ENCODE measurements at regions not wholly inside any gene's neighbourhood (a gene's known extent, or its start where the extent isn't known, plus 50 kb on each side); places are given as distances from the start of the nearest gene placed in this dataset.
"Not testable (repeated sequence)": the region's sequence is repeated elsewhere in the genome, so short reads cannot be mapped to it uniquely, and the experiment has no call there.

DNA sequence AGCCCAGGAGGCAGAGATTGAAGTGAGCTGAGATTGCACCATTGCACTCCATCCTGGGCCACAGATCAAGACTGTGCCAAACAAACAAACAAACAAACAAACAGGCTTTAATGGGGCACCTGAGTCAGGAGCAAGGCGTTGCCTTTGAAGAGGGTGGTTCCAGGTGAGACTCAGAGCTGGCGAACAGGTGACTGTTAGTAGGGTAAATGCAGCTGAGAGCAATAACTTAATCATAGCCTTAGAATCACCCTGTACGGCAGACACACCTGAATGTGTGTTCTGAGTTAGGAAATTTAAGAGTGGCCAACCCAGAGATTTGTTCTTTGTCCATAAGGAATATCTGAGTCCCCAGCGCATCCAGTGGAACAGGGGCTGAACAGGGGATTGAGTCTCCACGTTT is 440.4 kb downstream of the RPS6KC1 start:
- H3K4me1 Mint-ChIP-seq, result no peaks in the 10 kb centered on the region
- no peak for DNase-seq
- H3K9me3 Mint-ChIP-seq, result no peaks in the 10 kb centered on the region
- CTCF ChIA-PET, result no interaction called here
- no peak overlapping the region for H3K4me3 Mint-ChIP-seq
- no peaks in the 10 kb centered on the region for H3K36me3 Mint-ChIP-seq
- no peaks in the 10 kb centered on the region for H3K27me3 Mint-ChIP-seq
- no peak overlapping the region for H3K27ac Mint-ChIP-seq

DNA sequence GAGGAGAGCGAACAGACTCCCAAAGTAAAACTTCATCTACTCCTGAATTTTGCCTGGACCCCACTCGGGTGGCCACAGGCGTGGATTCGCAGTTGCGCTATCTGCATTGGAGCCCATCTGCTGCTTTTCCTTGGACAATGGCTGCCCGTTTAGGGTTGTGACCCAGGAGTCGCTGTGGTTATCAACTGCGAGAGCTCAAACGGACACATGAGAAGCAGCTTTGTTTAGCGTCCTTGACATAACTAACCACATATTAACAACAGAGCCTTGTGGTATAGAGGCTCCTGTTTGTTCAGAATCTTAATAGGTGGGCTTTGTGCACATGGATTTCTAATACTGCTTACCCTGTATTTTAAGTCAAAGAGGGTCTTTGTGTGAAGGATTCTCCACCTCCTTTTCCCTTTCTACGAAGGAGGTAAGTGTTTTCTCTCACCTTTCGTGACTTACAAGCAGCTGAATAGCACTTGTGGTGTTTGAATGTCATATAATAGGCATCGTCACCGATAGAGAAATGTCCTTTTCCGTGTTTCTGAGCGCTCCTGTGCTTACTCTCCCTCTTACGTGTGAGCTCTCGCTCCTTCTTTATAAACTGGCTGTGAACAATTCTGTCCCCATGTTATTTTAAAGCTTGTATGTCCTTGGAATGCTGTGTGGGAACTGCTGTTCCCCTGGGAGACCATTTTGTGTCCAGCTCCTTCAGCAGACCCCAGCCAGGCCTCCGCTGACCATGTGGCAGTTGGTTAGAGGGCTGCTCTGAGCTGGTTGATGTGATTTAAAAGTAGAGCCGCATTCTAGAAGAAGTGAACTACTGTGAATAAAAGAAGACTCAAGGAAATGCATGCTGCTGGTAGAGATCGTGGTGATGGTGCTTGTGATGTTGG is 441.4 kb downstream of the RPS6KC1 start:
- Mint-ChIP-seq H3K9me3 (no peaks in the 10 kb centered on the region), H3K27ac (no peak overlapping the region), H3K4me3 (no peak overlapping the region), H3K27me3 (no peaks in the 10 kb centered on the region), H3K36me3 (no peaks in the 10 kb centered on the region), H3K4me1 (no peaks in the 10 kb centered on the region)
- CTCF ChIA-PET, result interaction anchor here (0.6 kb wide), 1 partner anchor 1855 kb away, joined by 4 read pairs; no protein-coding TSS in a partner anchor
- no peak for DNase-seq

DNA sequence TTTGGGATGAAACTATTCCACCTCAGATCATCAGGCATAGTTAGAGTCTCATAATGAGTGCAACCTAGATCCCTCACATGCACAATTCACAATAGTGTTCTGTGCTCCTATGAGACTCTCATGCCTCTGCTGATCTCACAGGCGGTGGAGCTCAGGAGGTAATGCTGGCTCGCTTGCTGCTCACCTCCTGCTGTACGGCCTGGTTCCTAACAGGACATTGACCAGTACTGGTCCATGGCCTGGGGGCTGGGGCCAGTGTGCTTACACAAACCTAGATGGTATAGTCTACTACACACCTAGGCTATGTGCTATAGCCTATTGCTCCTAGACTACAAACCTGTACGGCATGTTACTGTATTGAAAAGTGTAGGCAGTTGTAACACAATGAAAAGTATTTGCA is 448.4 kb downstream of the RPS6KC1 start:
- no peak for DNase-seq
- CTCF ChIA-PET, result no interaction called here
- Mint-ChIP-seq H3K36me3 (no peaks in the 10 kb centered on the region), H3K4me1 (no peaks in the 10 kb centered on the region), H3K27me3 (no peaks in the 10 kb centered on the region), H3K4me3 (no peak overlapping the region), H3K27ac (no peak overlapping the region), H3K9me3 (no peaks in the 10 kb centered on the region)

DNA sequence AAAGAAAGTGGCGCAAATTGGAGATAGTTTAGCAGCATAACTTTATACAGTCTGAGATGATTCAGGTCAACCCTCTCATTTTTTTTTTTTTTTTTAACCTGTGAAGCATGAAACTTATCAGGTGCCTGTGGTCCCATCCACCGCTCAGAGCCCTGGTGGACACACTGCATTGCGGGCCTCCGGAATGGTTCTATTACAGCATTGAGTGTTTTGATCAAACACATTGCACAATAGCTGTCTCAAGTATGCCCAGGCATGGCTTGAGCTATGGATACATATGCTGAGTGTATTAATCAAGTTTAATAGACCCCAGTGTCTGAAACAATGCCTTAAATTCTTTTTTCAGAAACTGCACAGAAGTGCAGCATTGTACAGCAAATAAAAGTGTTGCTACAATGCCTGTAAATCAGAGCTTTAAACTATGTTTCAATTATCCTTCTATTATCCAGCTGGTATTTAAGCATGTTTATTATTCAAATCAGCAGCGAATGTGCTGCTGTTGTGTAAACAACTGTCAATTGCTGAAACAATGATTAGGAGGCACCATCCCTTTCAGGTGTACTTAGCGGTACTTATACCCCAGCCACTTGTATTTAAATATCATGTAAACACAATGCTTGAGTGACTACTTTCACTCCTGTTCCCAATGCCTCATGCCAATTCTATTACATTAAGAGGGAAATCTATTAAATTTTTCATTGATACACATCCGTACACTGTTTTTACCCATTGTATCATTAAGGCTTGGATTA is 456.6 kb downstream of the RPS6KC1 start:
- H3K4me1 Mint-ChIP-seq, result no peaks in the 10 kb centered on the region
- DNase-seq, result no peak
- CTCF ChIA-PET, result no interaction called here
- no peak overlapping the region for H3K27ac Mint-ChIP-seq
- no peaks in the 10 kb centered on the region for H3K36me3 Mint-ChIP-seq
- no peak overlapping the region for H3K4me3 Mint-ChIP-seq
- no peaks in the 10 kb centered on the region for H3K9me3 Mint-ChIP-seq
- no peaks in the 10 kb centered on the region for H3K27me3 Mint-ChIP-seq

DNA sequence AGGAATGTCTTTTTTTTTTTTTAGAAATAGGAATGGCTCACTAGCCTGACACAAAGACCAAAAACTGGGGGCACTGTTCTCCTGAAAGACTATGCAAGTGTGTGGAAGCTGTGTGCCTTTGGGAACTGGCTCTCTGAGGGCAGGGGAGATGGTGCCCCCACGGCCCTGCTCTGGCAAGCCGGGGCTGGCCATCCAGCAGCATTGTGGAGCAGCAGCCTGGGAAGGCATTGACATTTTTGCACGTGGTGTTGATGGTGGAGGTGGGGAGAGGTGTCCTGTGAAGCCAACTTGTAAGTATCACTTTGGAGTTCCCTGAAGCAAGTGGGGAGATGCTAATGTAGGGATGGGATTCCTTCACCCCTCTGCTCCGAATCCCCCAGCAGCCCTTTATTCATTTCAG is 460.1 kb downstream of the RPS6KC1 start:
- no peak overlapping the region for H3K4me3 Mint-ChIP-seq
- DNase-seq, result no peak
- CTCF ChIA-PET, result no interaction called here
- no peaks in the 10 kb centered on the region for H3K4me1 Mint-ChIP-seq
- H3K27ac Mint-ChIP-seq, result no peak overlapping the region
- H3K27me3 Mint-ChIP-seq, result peaks cover 4% of the 10 kb centered on the region
- H3K36me3 Mint-ChIP-seq, result no peaks in the 10 kb centered on the region
- H3K9me3 Mint-ChIP-seq, result no peaks in the 10 kb centered on the region

DNA sequence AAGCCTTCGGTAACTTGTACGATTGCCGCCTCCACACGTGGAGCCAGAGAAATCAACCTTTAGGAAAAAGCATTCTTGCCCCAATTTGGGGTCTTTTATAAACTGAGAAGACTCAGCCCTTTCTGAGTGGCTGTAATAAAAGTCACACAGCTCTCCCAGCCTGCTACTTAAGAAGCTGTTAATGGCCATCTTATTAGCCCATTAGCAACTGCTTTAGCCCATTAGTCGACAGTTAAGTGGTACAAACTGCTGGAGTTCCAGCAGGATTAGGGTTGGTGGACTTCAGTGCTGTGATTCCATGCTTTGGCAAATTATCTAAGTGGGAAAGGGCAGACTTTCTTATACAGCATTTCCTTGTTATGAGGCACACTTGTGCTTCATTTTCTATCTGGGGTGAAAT is 461.3 kb downstream of the RPS6KC1 start:
- no peak overlapping the region for H3K4me3 Mint-ChIP-seq

DNA sequence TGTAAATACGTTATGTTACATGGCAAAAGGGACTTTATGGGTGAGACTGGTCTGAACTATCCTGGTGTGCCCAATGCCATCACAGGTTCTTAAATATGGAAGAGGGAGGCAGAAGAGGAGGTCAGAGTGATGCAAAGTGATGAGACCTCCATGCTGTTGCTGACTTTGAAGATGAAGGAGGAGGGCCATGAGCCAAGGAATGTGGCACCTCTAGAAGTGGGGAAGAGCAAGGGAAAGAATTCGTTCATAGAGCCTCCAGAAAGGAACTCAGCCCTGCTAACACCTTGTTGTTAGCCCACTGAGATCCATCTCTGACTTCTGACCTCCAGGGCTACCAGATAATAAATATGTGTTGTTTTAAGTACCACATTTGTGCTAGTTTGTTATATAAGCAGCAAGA is 462.0 kb downstream of the RPS6KC1 start:
- no peak overlapping the region for H3K4me3 Mint-ChIP-seq
- CTCF ChIA-PET, result no interaction called here
- H3K36me3 Mint-ChIP-seq, result no peaks in the 10 kb centered on the region
- H3K27ac Mint-ChIP-seq, result no peak overlapping the region
- peaks cover 4% of the 10 kb centered on the region for H3K27me3 Mint-ChIP-seq
- H3K9me3 Mint-ChIP-seq, result no peaks in the 10 kb centered on the region
- no peaks in the 10 kb centered on the region for H3K4me1 Mint-ChIP-seq
- no peak for DNase-seq

More for the DNA sequence above, 461.3 kb downstream of the RPS6KC1 start:
- CTCF ChIA-PET, result no interaction called here
- H3K9me3 Mint-ChIP-seq, result no peaks in the 10 kb centered on the region
- H3K4me1 Mint-ChIP-seq, result no peaks in the 10 kb centered on the region
- H3K27ac Mint-ChIP-seq, result no peak overlapping the region
- peaks cover 4% of the 10 kb centered on the region for H3K27me3 Mint-ChIP-seq
- DNase-seq, result no peak
- no peaks in the 10 kb centered on the region for H3K36me3 Mint-ChIP-seq

DNA sequence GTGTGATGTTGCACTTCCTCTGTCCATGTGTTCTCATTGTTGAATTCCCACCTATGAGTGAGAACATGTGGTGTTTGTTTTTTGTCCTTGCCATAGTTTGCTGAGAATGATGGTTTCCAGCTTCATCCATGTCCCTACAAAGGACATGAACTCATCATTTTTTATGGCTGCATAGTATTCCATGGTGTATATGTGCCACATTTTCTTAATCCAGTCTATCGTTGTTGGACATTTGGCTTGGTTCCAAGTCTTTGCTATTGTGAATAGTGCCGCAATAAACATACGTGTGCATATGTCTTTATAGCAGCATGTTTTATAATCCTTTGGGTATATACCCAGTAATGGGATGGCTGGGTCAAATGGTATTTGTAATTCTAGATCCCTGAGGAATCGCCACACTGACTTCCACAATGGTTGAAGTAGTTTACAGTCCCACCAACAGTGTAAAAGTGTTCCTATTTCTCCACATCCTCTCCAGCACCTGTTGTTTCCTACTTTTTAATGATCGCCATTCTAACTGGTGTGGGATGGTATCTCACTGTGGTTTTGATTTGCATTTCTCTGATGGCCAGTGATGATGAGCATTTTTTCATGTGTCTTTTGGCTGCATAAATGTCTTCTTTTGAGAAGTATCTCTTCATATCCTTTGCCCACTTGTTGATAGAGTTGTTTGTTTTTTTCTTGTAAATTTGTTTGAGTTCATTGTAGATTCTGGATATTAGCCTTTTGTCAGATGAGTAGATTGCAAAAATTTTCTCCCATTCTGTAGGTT is 463.6 kb downstream of the RPS6KC1 start:
- DNase-seq, H3K9me3 Mint-ChIP-seq, H3K4me1 Mint-ChIP-seq, H3K36me3 Mint-ChIP-seq, H3K4me3 Mint-ChIP-seq, H3K27ac Mint-ChIP-seq, H3K27me3 Mint-ChIP-seq, CTCF ChIA-PET: not testable (repeated sequence)

DNA sequence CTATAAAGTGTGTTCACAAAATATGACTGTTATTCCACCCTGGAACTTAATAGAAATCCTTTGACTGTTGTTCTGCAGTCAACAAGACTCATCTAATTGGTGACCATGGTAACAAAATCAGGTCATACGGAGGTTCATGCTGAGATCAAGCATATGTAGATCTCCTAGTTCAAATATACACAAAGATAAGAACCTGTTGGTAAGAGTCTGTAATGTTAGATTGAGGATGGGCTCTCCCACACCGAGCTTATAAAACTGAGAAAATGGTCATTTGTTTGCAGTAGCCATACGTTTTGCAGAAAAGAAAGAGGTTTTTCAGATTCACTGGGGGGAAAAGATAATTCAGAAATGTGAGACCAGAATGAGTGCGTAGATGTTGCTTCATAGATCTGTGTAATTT is 468.1 kb downstream of the RPS6KC1 start:
- Mint-ChIP-seq H3K36me3 (no peaks in the 10 kb centered on the region), H3K4me1 (no peaks in the 10 kb centered on the region), H3K27me3 (peaks cover 5% of the 10 kb centered on the region), H3K9me3 (no peaks in the 10 kb centered on the region), H3K27ac (no peak overlapping the region), H3K4me3 (no peak overlapping the region)
- no peak for DNase-seq
- CTCF ChIA-PET, result no interaction called here

DNA sequence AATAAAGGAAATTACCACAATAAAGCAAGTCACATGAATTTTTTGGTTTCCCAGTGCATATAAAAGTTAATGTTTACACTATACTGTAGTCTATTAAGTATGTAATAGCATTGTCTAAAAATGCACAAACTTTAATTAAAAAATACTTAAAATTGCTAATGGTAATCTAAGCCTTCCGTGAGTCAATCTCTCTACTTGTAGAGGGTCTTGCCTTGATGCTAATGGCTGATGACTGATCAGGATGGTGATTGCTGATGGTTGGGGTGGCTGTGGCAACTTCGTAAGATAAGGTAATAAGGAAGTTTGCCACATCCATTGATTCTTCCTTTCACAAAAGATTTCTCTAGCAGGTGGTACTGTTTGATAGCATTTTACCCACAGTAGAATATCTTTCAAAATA is 466.6 kb upstream of the PROX1 start:
- Mint-ChIP-seq H3K36me3 (no peaks in the 10 kb centered on the region), H3K9me3 (no peaks in the 10 kb centered on the region), H3K4me3 (no peak overlapping the region), H3K27me3 (peaks cover 9% of the 10 kb centered on the region), H3K27ac (no peak overlapping the region), H3K4me1 (no peaks in the 10 kb centered on the region)
- DNase-seq, result no peak
- CTCF ChIA-PET, result interaction anchor here (0.5 kb wide), 1 partner anchor 1541 kb away, joined by 3 read pairs; no protein-coding TSS in a partner anchor

DNA sequence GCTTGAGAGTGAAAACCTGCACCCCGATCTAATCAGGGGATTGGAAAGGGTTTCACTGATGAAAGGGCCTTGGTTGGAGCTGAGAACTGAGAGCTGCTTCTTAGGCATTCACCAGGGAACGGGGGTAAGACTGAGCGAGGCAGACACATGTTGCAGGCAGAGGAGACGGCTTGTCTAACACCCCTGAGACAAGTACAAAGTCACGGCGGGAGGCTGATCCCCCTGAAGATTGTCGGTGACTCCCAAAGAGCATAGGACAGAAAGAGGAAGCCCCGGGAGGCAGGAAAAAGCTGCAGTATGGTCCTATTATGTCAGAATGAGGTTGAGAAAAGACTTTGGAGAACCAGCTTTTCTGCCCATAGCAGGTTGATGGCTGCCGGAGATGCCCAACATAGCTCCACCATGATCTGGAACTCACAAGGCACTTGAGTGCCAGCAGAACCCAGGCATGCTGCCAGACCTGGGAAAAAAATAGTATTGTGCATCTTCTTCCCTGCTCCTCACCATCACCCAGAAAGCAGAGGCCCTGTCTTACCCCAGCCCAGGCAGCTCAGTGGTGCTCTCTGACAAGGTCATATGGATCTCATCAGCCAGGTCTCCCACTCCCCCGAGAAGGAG is 463.9 kb upstream of the PROX1 start:
- DNase-seq, result no peak
- H3K27ac Mint-ChIP-seq, result no peak overlapping the region
- CTCF ChIA-PET, result no interaction called here
- no peaks in the 10 kb centered on the region for H3K4me1 Mint-ChIP-seq
- H3K9me3 Mint-ChIP-seq, result no peaks in the 10 kb centered on the region
- peaks cover 9% of the 10 kb centered on the region for H3K27me3 Mint-ChIP-seq
- H3K4me3 Mint-ChIP-seq, result no peak overlapping the region
- H3K36me3 Mint-ChIP-seq, result no peaks in the 10 kb centered on the region

DNA sequence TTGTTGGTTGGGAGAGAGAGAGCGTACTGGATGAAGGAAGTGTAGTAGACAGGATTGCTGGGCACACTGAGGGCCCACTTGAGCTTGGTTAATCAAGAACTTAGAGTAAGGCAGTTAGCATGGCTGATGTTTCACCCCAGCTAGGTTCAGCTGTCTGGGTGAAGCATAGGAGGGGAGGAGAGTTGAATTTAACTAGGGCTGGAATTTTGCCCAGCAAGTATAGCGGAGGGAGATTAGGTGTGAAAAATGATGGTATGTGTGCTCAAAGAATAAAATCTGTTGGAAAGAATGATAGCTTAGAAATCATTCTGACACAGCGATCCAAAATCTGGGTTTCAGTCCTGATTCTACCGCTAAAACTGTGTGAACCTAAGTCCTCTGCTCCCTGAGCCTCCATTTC is 461.5 kb upstream of the PROX1 start:
- H3K36me3 Mint-ChIP-seq, result no peaks in the 10 kb centered on the region
- no peak overlapping the region for H3K27ac Mint-ChIP-seq
- H3K4me3 Mint-ChIP-seq, result no peak overlapping the region
- H3K9me3 Mint-ChIP-seq, result no peaks in the 10 kb centered on the region
- DNase-seq, result no peak
- CTCF ChIA-PET, result no interaction called here
- H3K4me1 Mint-ChIP-seq, result no peaks in the 10 kb centered on the region
- peaks cover 9% of the 10 kb centered on the region for H3K27me3 Mint-ChIP-seq

DNA sequence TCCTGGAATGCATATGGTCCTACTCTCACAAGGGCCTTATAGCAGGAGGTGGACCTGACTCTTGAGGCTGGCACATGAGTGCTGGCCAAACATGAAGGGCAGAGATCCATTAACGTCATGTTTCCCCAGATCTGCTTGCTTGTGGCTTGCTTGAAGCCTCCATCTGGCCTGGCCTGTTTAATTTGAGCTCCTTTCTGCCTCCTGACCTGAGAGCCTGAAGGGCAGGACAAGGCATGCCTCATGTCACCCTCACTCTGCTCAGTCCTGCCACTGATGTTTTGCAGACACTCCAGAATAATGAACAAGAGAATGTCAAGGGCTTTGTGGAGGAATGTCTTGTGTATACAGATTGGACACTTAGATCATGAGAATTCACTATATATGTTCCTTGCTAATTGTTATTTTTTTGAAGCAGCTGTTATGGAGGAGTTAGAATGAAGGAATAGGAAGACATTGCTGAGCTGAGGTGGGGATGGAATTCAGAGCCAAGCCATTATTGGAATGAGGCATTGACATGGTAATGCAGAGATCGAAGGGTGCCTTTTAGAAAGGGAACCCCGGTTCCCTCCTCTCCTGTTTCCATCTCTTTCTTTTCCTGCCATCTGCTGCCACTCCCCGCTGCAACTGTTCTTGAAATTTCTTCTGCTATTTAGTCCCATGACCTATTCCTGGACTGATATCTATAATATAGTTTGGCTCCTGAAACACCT is 457.0 kb upstream of the PROX1 start:
- Mint-ChIP-seq H3K36me3 (no peaks in the 10 kb centered on the region), H3K27ac (no peak overlapping the region), H3K9me3 (no peaks in the 10 kb centered on the region), H3K27me3 (no peaks in the 10 kb centered on the region), H3K4me3 (no peak overlapping the region), H3K4me1 (no peaks in the 10 kb centered on the region)
- DNase-seq, result no peak
- CTCF ChIA-PET, result no interaction called here

All from activated naive CD4-positive, alpha-beta T cell treated with anti-CD3 and anti-CD28 coated beads, Interleukin-2, amount 10 ng/mL, durations not matched to agents 7 days and 5 days (primary cell).